Cardiac fibroblast (primary cell): ENCODE measurements at regions not wholly inside any gene's neighbourhood (a gene's known extent, or its start where the extent isn't known, plus 50 kb on each side); places are given as distances from the start of the nearest gene placed in this dataset.

Source experiments
- DNase-seq, 2 donors: peaks; one replicate each; pipeline versions ENCODE4 v3.0.0 to v3.0.0-alpha.2; 2010; ENCODE audit warnings: low read depth in 2 of 2
- H3K4me3 ChIP-seq, 2 donors: replicated peaks in 1 of 2; 1 replicate in 1 of 2; 2 replicates in 1 of 2; pipeline ENCODE4 v1.5.1; 2011; ENCODE audit warnings: low read depth in 2 of 2, low read length in 2 of 2, mild to moderate bottlenecking in 2 of 2, moderate library complexity in 1 of 2
- TF ChIP-seq, protein P1 (sequence below): IDR thresholded peaks from one replicate; pipeline ENCODE4 v1.5.1; 2011; ENCODE audit warnings: low read depth, mild to moderate bottlenecking, low read length, inconsistent platforms

DNA sequence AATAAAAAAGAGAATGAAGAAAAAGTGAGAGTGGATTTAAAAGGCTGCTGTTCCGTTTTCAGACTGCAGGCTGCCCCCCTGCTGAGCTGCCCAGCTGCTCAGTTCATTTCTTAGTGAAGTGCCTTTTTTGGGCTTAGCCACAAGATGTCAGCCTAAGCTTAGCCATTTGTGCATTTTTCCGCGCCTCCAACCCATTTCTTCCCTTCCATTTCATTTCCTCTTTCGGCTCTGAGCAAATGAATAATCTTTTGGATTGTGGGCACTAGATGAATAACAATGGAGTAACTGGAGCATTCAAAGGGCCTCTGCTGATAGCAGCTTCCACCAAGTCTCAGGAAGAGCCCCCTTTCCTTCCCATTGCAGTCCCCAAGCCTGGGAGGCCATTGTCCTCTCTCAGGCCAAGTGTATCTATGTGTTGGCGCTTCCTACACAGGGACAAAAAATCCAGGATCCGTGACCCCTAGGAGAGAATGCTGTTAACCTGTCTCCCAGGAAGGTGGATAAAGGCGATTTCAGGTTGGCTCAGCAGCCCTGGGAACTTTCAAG lies 83.5 kb upstream of the SPTLC3 start:
- H3K4me3 ChIP-seq = no peak overlapping the region
- TF ChIP-seq, protein P1, sequence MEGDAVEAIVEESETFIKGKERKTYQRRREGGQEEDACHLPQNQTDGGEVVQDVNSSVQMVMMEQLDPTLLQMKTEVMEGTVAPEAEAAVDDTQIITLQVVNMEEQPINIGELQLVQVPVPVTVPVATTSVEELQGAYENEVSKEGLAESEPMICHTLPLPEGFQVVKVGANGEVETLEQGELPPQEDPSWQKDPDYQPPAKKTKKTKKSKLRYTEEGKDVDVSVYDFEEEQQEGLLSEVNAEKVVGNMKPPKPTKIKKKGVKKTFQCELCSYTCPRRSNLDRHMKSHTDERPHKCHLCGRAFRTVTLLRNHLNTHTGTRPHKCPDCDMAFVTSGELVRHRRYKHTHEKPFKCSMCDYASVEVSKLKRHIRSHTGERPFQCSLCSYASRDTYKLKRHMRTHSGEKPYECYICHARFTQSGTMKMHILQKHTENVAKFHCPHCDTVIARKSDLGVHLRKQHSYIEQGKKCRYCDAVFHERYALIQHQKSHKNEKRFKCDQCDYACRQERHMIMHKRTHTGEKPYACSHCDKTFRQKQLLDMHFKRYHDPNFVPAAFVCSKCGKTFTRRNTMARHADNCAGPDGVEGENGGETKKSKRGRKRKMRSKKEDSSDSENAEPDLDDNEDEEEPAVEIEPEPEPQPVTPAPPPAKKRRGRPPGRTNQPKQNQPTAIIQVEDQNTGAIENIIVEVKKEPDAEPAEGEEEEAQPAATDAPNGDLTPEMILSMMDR = peak; percentile 94
- DNase-seq = peak; percentile 88 to 91

DNA sequence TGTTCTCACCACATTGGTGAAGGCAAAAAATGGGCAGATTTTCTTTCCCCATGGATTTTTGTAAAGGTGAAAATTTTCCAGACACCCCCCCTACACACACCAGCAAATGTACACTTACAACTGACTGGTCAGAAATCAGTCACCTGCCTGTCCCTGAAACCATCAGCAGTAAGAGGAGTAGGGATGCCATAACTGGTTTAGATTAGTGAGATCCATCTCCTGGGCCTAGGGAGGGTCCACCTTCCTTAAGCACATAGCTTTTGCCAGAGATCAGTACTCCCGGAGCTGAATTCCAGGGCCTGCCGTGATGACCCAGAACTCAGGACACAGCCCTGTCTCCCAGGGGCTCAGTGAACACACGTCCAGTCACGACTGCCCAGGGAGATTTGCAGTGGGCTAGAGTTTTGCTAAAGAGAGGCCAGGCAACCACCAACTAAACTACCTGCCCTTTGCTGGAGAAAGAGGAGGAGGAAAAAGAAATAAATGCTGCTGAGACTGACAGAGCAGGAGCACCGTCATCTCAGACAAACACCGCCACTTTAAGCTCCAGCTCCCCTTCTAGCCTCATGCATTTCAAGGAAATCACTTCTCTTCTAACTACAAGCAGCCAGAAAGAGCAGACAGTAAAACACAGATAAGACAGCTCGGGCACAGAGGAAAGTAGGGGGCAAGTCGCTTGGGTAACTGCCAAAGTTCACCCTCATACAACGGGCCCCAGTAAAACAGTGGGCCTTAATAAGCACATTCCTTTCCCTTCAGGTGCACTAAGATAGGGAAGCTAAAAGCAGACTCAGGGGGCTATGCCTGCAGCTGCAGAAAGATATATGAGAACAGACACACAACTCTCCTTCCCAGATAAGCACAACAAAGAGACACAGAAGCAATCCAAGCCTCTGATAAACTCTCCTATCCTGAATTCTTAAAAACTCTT lies 82.6 kb upstream of the SPTLC3 start:
- no peak overlapping the region for H3K4me3 ChIP-seq
- TF ChIP-seq, protein P1 = no peak
- no peak for DNase-seq

DNA sequence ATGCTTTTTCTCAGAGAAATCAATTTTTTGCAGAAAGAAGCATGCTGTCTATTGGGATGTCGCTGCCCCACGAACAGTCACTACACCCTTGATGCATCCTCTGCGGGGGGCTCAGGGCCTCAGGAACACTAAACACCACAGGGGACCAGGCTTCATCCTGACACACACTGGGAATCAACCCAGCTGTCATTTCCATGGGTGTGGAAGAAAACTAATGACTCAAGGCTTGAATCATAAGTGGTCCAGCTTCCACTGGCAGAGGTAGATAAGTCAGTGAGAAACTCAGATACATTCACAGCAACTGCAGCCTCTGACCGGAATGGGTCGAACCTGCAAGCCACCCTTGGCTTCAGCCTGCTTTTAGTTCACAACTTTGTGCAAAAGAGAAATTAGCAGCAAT lies 81.3 kb upstream of the SPTLC3 start:
- DNase-seq = peak in 1 of 2 donors; percentile 43
- no peak overlapping the region for H3K4me3 ChIP-seq
- TF ChIP-seq, protein P1 = no peak

DNA sequence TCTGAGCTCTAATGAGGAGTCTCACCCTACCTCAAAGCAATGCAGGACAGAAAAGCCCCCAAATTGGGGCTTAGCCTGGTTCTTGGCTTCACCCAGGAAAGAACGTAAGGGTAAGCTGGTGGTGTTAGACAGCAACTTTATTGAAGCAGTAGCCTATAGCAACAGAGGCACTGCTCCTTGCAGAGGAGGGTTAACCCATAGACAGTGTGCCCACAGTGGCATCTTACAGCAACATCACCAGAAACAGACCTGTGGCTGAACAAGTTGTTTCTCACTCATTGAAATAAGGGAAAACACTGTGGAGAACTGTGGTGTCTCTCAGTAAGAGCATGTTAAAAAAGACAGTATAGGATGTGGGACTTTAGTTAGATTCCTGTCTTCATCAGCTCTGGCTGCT lies 80.4 kb upstream of the SPTLC3 start:
- no peak for DNase-seq
- no peak overlapping the region for H3K4me3 ChIP-seq
- TF ChIP-seq, protein P1 = no peak

DNA sequence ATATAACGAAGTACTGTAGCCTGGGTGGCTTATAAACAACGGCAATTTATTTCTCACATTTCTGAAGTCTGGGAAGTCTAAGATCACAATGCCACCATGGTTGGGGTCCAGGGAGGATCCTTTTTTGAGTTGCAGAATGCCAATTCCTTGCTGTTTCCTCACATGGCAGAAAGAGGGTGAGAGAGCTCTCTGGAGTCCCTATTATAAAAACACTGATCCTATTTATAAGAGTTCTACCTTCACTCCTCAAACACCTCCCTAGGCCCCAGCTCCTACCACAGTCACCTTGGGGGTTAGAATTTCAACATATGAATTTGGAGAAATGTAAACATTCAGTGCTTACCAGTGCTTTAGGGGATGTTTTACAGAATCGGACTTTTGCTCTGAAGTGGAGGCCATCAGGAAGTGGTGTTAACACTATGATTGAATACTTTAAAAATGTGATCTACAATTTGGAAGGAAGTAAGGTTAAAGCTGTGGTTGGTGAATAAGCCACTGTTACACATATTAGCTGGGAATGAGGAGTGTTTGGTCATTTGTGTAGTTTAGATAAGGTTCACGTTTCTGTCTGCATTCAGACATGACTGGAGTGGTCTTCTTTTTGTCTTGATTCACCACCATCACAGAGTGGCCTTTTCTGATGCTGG lies 79.9 kb upstream of the SPTLC3 start:
- no peak overlapping the region for H3K4me3 ChIP-seq
- DNase-seq = peak; percentile 55 to 82
- TF ChIP-seq, protein P1 = no peak

DNA sequence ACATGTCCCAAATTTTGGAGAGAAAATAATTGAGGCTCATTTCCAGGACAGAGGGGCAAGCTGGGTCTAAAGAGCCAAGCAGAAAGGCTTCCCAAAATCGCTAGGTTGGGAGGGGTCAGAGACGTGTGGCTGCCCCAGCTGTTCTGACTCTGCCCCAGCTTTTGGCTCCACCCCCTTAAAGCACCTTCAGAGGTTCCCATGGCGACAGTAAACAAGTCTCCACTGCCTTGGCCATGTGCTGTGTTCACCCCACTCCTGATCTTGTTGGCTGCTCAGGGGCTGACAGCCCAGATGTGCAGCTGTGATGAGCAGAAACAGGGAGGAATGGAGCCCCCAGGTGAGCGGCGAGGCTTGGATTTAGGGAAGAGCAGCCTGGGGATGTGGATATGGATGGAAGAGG lies 72.8 kb upstream of the SPTLC3 start:
- TF ChIP-seq, protein P1 = no peak

More for the DNA sequence above, 72.8 kb upstream of the SPTLC3 start:
- no peak overlapping the region for H3K4me3 ChIP-seq
- DNase-seq = no peak
